ENCODE measurements at regions not wholly inside any gene's neighbourhood (a gene's known extent, or its start where the extent isn't known, plus 50 kb on each side); places are given as distances from the start of the nearest gene placed in this dataset.
A peak's percentile ranks its signal among the peaks of the same experiment; 100 is the strongest.

GRCh38 chr14:71739273-71739990, 192.8 kb upstream of the RGS6 start:
- DNase-seq (peak; percentile 24 to 58 (median 32)), ATAC-seq (ENCODE audit: insufficient read depth, low FRiP score) (no peak)
- H3K9me3 ChIP-seq (ENCODE audit: control insufficient read depth in 4 of 4, insufficient read depth in 3 of 4, low read length in 3 of 4) = no peaks in the 10 kb centered on the region
- TF ChIP-seq, protein P1, sequence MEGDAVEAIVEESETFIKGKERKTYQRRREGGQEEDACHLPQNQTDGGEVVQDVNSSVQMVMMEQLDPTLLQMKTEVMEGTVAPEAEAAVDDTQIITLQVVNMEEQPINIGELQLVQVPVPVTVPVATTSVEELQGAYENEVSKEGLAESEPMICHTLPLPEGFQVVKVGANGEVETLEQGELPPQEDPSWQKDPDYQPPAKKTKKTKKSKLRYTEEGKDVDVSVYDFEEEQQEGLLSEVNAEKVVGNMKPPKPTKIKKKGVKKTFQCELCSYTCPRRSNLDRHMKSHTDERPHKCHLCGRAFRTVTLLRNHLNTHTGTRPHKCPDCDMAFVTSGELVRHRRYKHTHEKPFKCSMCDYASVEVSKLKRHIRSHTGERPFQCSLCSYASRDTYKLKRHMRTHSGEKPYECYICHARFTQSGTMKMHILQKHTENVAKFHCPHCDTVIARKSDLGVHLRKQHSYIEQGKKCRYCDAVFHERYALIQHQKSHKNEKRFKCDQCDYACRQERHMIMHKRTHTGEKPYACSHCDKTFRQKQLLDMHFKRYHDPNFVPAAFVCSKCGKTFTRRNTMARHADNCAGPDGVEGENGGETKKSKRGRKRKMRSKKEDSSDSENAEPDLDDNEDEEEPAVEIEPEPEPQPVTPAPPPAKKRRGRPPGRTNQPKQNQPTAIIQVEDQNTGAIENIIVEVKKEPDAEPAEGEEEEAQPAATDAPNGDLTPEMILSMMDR (IDR thresholded peaks at IDR 0.05; ENCODE audit: control extremely low read depth, extremely low read depth) = no peak
- no peak overlapping the region for H3K27ac ChIP-seq (ENCODE audit: low read depth in 1 of 2, low read length in 1 of 2)
- H3K4me1 ChIP-seq (ENCODE audit: control insufficient read depth in 5 of 5, insufficient read depth in 5 of 5, low read length in 5 of 5) = peaks cover 0 to 2% (median 0%) of the 10 kb centered on the region in 5 donors
- H3K9ac ChIP-seq (ENCODE audit: insufficient read depth in 1 of 2, low read length in 2 of 2) = no peak overlapping the region
- H3K36me3 ChIP-seq (ENCODE audit: control insufficient read depth in 4 of 4, insufficient read depth in 4 of 4, low read length in 4 of 4) = peaks cover 0 to 24% (median 16%) of the 10 kb centered on the region in 4 donors
- no peak overlapping the region for H3K4me3 ChIP-seq
- WGBS, 2 donors = 87 to 94% methylated on average over 5 of the region's 5 CpGs
- no peaks in the 10 kb centered on the region for H3K27me3 ChIP-seq (ENCODE audit: control insufficient read depth in 3 of 3, insufficient read depth in 3 of 3, low read length in 2 of 3)

DNA sequence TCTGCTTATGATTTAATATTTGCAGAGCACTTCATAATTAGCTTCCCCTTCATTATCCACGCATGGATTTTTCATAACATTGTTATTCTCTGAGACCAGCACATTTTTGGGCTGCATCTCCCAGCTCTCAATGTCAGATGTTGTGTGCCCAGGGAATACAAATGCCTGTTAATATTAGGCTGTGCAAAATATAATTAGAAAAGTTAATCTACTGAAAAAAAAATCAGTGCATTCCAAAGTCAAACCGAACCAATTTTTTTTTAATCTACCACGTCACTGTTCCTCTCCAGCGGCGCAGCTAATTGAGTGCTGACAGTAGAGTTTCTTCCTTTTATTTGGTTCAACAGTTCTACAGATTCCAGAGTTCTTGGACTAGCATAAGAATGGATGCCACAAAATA, 191.0 kb upstream of the RGS6 start:
- H3K36me3 ChIP-seq (ENCODE audit: control insufficient read depth in 4 of 4, insufficient read depth in 4 of 4, low read length in 4 of 4) = peaks cover 0 to 19% (median 9%) of the 10 kb centered on the region in 4 donors
- TF ChIP-seq, protein P1 (IDR thresholded peaks at IDR 0.05; ENCODE audit: control extremely low read depth, extremely low read depth) = no peak
- WGBS, 2 donors = 77 to 90% methylated on average over 5 of the region's 5 CpGs
- no peak overlapping the region for H3K27ac ChIP-seq (ENCODE audit: low read depth in 1 of 2, low read length in 1 of 2)
- H3K27me3 ChIP-seq (ENCODE audit: control insufficient read depth in 3 of 3, insufficient read depth in 3 of 3, low read length in 2 of 3) = no peaks in the 10 kb centered on the region
- no peak overlapping the region for H3K9ac ChIP-seq (ENCODE audit: insufficient read depth in 1 of 2, low read length in 2 of 2)
- H3K4me1 ChIP-seq (ENCODE audit: control insufficient read depth in 5 of 5, insufficient read depth in 5 of 5, low read length in 5 of 5) = peaks cover 0 to 2% (median 0%) of the 10 kb centered on the region in 5 donors
- no peak for DNase-seq
- H3K4me3 ChIP-seq = no peak overlapping the region
- ATAC-seq (ENCODE audit: insufficient read depth, low FRiP score) = no peak
- no peaks in the 10 kb centered on the region for H3K9me3 ChIP-seq (ENCODE audit: control insufficient read depth in 4 of 4, insufficient read depth in 3 of 4, low read length in 3 of 4)

- Histone ChIP-seq H3K4me1 (ENCODE audit: control insufficient read depth in 5 of 5, insufficient read depth in 5 of 5, low read length in 5 of 5) (peaks cover 0 to 2% (median 0%) of the 10 kb centered on the region in 5 donors), H3K9ac (ENCODE audit: insufficient read depth in 1 of 2, low read length in 2 of 2) (no peak overlapping the region), H3K27me3 (ENCODE audit: control insufficient read depth in 3 of 3, insufficient read depth in 3 of 3, low read length in 2 of 3) (no peaks in the 10 kb centered on the region), H3K36me3 (ENCODE audit: control insufficient read depth in 4 of 4, insufficient read depth in 4 of 4, low read length in 4 of 4) (peaks cover 0 to 12% (median 1%) of the 10 kb centered on the region in 4 donors), H3K9me3 (ENCODE audit: control insufficient read depth in 4 of 4, insufficient read depth in 3 of 4, low read length in 3 of 4) (peaks cover 0 to 1% (median 0%) of the 10 kb centered on the region in 4 donors), H3K27ac (ENCODE audit: low read depth in 1 of 2, low read length in 1 of 2) (no peak overlapping the region), H3K4me3 (no peak overlapping the region)
- TF ChIP-seq, protein P1 (IDR thresholded peaks at IDR 0.05; ENCODE audit: control extremely low read depth, extremely low read depth) = no peak
- no peak for ATAC-seq (ENCODE audit: insufficient read depth, low FRiP score)
- 82 to 91% methylated on average over 6 of the region's 6 CpGs for WGBS, 2 donors
- DNase-seq = no peak
Measured at GRCh38 chr14:71742485-71742884, 189.7 kb upstream of the RGS6 start.

Measured in lung (tissue), 11 donors.